Ascending aorta (tissue), 2 donors: ENCODE measurements at regions not wholly inside any gene's neighbourhood (a gene's known extent, or its start where the extent isn't known, plus 50 kb on each side); places are given as distances from the start of the nearest gene placed in this dataset.

ENCODE experiments used
- DNase-seq, 2 donors: peaks; one replicate each; pipeline ENCODE4 v3.0.0-alpha.2; 2019; ENCODE audit warnings: low spot score in 2 of 2
- H3K27ac ChIP-seq, 2 donors: fragments of 200-600 bp; sonication (generic); one replicate each; pipeline ENCODE4 v1.5.1; 2016 to 2017; ENCODE audit warnings: mild to moderate bottlenecking in 1 of 2
- H3K27me3 ChIP-seq: fragments of 200-600 bp; sonication (generic); one replicate; pipeline ENCODE4 v1.5.1; 2017
- H3K36me3 ChIP-seq, 2 donors: fragments of 200-600 bp; sonication (generic); one replicate each; pipeline ENCODE4 v1.5.1; 2016
- H3K4me1 ChIP-seq, 2 donors: fragments of 200-600 bp; sonication (generic); one replicate each; pipeline ENCODE4 v1.5.1; 2016 to 2017; ENCODE audit warnings: mild to moderate bottlenecking in 1 of 2
- H3K4me3 ChIP-seq, 2 donors: fragments of 200-600 bp; sonication (generic); one replicate each; pipeline ENCODE4 v1.5.1; 2016 to 2017; ENCODE audit warnings: mild to moderate bottlenecking in 1 of 2
- H3K9me3 ChIP-seq, 2 donors: fragments of 200-600 bp; sonication (generic); one replicate each; pipeline ENCODE4 v1.5.1; 2016
- CTCF ChIP-seq, 3 experiments: fragments of 200-600 bp in 2 of 3; fragments of 450-650 bp in 1 of 3; sonication (generic) in 2 of 3; IDR thresholded peaks; one replicate each; pipeline ENCODE4 v1.5.1; 2016 to 2019; ENCODE audit warnings: antibody characterized with exemption in 3 of 3, mild to moderate bottlenecking in 1 of 3, moderate library complexity in 1 of 3
- intact Hi-C: fragments of 100-400 bp; cut with DNase I; formaldehyde crosslinking; loops from one replicate; pipeline ENCODE4 v1.15.1; 2023

- no peaks in the 10 kb centered on the region for H3K27me3 ChIP-seq
- H3K36me3 ChIP-seq = no peaks in the 10 kb centered on the region
- no peak for TF ChIP-seq CTCF (IDR thresholded peaks at IDR 0.05)
- H3K4me3 ChIP-seq = no peak overlapping the region
- intact Hi-C loops = loop anchor here (2.0 kb wide), 1 partner anchor 42 kb away; no protein-coding TSS in a partner anchor
- no peak overlapping the region for H3K27ac ChIP-seq
- H3K4me1 ChIP-seq = peaks cover 0 to 16% of the 10 kb centered on the region in 2 donors
- no peak for DNase-seq
- peaks cover 0 to 3% of the 10 kb centered on the region in 2 donors for H3K9me3 ChIP-seq
These were observed 57.9 kb upstream of the SLC38A2 start for GRCh38 chr12:46430340-46430948.
